Frontal cortex (tissue), 3 donors: ENCODE measurements at regions not wholly inside any gene's neighbourhood (a gene's known extent, or its start where the extent isn't known, plus 50 kb on each side); places are given as distances from the start of the nearest gene placed in this dataset.

Source experiments
- DNase-seq, 2 donors: peaks; one replicate each; pipeline ENCODE4 v3.0.0; 2012; ENCODE audit warnings: low spot score in 2 of 2
- FAIRE-seq: peaks from 2 replicates; lab custom pipeline; 2012; peaks lifted over from hg19 to GRCh38; lab: Jason Lieb, UNC
- donor health status: control.
- donor health status: control.
- donor health status: control.

DNA sequence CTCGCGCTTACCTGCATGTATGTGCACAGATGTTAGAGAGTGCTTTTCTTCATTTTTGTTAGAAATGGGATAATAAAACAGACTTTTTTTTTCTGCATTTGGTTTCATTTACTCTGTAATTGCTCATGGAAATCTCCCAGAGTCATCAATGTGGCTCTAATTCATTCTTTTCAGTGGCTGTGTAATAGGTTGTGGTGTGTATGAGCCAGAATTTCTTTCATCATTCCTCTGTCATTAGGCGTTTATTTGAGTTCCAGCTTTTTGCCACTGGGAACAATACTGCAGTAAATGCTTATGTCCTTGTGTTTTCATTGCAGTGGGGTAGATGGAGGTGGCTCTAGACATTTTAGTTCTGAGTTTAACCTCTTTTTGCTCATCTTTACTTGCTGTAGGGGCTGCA is 118.9 kb downstream of the NXNL2 start:
- FAIRE-seq (no peak), DNase-seq (no peak)

DNA sequence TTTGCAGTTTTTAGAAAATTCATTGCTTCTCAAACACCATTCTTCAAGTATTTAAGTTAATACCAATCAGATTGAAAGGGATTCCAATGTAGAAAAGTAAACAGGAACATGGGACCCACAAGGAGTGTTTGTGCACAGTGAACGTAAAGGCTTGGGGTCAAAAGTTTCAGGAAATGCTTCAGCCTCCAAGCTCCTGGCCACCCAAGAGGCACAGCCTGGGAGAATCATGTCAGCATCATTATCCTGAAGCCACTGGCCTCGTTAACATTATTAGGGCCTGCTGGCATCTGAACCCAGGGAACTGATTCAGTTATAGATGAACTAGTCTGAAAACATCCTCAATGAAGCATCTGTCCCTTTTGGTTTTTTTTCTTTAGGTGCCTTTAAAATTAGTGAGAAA is 122.9 kb downstream of the NXNL2 start:
- no peak for FAIRE-seq
- DNase-seq: no peak

DNA sequence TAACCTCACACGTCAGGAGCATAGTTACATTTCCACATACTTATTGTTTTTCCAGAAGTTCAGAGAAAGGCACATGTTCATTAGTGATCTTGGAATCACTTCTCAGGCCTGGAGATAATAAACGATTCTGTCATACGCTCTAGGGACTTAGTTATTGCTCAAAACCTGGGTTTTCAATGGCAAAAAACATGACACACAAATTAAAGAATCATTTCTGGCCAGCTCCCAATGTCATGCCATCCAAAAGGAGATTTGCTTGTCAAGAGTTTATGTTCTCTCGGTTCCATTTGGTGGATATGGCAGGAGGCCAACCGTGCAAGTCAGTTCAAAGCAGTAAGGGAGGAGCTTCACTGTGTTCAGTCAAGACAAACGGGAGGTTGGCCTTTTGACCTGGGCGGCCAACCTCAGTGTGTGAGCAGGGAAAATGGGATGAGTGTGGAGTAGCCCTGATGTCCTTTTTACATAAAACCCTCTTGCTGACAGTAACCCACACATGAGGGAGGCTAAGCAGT is 123.4 kb downstream of the NXNL2 start:
- FAIRE-seq (no peak), DNase-seq (no peak)

DNA sequence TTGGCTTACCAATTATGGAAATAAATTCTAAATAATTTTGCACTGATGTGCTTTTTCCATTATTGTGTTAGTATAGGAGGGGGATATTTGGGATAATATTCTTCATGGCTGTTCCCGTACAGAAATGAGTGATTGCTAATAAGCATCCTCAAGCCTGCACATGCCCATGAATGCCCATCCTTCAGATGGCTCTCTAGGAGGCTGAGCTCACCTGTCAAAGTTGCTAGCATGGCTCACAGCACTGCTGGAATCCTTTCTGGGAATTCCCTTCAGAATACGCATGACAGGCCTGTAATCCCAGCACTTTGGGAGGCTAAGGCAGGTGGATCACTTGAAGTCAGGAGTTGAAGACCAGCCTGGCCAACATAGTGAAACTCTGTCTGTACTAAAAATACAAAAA is 124.1 kb downstream of the NXNL2 start:
- DNase-seq (no peak), FAIRE-seq (no peak)

DNA sequence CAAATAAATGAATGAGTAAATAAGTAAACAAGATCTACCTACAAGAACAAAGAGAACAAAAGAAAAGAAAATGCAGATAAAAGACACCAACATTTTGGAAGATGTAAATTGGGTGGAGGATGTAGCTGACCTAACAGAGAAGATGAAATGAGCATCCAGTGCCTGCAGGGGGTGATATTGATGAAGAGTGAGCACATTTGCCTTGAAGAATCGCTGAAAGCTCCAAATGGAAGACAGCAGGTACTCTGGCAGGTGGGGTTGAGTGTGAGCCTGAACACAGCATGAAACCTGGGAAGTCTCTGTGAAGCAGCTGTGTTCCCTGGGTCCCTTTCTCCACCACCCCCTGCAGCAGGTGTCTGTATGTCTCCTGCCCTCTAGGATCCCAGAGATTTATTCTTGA is 125.6 kb downstream of the NXNL2 start:
- no peak for FAIRE-seq
- no peak for DNase-seq

DNA sequence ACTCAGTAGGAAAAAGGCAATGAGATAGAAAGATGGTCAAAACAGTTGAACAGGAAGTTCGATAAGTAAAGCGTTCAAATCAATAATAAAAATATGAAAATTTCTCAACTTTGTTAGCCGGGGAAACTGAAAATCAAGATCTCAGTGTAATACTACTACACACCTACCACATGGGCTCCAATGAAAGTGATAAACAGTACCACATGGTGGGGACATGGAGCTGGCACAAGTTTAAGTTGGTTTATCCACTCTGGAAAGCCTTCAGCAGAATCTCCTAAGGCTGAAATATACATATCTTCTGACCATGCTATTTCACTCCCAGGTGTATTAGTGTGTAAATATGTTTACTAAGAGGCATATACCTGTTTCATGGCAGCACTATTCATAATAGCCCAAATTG is 126.8 kb downstream of the NXNL2 start:
- DNase-seq (no peak), FAIRE-seq (no peak)

DNA sequence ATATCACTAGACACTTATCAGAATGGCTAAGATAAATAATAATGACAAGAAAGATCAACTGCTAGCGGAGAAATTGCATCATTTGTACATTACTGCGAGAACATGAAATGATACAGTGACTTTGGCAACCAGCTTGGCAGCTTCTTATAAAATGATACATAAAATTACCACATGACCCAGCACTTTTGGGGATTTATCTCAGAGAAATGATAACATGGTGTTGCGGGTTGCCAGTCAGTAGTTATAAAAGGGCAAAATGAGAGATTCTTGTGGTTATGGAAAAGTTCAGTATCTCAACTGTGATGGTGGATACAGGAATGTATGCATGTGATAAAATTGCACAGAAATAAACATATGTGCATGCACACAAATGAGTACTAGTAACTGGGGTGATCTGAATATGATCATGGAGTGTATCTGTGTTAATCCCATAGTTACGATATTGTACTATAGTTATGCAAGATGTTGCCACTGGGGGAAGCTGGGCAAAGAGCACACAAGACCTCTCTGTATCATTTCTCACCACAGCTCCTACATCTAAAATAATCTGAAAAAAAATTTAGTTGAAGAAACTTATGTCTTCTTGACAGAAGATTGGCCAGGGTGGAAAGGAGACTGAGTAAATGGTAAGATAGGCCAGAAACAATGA is 128.9 kb downstream of the NXNL2 start:
- no peak for DNase-seq
- FAIRE-seq: no peak

DNA sequence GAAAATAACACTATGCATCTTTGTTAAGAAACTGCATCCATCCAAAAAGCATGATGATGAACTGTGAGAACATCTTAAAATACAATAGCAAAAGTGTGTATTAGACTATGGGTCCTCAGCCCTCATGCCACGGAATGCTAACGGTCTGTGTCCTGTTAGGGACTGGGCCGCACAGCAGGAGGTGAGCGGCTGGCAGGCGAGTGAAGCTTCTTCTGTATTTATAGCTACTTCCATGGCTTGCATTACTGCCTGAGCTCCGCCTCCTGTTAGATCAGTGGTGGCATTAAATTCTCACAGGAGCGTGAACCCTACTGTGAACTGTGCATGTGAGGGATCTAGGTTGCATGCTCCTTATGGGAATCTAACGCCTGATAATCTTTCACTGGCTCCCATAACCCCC is 129.8 kb downstream of the NXNL2 start:
- FAIRE-seq (no peak), DNase-seq (no peak)

DNA sequence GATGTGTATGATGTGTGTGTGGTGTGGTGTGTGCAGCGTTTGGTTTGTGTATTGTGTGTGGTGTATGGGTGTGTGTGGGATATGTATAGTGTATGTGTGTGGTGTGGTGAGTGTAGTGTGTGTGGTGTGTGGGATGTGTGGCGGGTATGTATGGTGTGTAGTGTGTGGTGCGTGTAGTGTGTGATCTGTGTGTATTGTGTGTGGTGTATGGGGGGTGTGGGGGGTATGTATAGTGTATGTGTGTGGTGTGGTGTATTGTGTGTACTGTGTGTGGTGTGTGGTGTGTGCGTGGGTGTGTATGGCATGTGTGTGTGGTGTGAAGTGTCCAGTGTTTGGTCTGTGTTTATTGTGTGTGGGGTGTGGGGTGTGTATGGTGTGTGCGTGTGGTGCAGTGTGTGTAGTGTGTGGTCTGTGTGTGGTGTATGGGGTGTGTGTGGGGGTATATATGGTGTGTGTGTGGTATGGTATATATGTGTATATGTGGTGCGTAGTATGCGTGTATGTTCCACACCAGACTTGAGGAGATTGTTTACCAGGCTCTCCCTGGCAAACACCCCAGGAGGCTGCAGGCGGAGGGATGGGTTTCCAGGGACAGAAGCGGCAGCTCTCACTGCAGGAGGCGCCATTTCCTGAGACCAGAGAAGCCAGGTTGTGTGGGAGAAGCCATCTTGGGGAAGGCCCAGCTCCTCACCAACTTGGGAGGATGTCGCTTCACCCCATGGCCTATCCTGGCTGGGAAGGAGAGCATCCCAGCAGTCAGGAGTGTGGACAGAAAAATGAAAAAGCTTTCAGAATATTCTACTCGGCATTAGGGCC is 138.1 kb downstream of the NXNL2 start:
- no peak for DNase-seq
- no peak for FAIRE-seq

DNA sequence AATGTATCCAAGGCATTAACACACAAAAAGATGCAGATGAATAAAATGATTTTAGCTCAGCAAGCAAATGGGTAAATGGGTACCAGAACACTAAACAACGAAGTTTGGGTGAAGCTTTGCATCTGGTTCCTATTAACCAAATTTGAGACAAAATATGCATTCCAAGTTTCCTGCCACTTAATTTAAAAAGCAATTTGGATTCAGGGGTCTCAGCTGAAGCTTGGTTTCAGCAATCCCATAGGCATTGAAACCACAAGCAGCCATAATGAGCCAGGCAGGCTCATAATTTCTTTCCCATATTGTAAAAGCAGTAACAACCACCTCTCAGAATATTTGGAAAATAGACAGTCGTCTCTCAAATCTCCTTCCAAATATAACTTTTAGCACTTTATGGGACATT is 138.9 kb downstream of the NXNL2 start:
- FAIRE-seq: no peak

DNA sequence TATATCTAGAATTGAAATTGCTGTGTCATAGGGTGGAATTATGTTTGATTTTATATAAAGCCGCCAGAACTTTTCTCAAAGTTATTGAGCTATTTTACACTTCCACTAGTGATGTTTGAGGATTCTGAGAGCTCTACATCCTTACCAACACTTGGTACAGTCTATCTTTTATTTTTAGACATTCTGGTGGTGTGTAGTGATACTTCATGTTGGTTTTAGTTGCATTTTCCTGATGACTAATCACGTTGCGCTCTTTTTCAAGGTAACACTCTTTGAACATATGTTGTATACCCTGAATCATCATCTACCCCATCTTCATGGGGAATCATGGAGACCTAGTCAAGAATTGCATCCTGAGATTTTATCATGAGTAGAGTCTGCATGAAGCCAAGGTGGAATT is 141.7 kb downstream of the NXNL2 start:
- FAIRE-seq (no peak), DNase-seq (no peak)

More for the DNA sequence above, 138.9 kb downstream of the NXNL2 start:
- DNase-seq: no peak

DNA sequence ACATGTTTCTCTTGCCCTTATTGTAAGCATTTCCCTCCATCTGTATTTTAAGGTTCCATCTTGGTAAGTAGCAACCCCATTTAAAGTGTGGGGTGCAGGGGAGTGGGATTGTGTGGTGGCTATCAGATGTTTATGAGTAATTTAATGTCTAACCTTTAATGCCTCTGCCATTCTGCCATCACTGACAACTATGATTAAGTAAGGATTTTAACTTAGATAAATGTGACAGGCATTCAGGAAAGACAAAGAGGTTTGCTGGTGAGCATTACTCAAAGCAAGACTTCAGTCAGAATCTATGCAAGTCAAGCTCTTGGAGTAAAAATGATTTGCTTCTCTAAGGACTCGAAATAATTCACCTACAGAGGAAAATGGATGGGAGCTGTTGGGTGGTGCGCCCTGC is 143.0 kb downstream of the NXNL2 start:
- FAIRE-seq: no peak
- DNase-seq: no peak

DNA sequence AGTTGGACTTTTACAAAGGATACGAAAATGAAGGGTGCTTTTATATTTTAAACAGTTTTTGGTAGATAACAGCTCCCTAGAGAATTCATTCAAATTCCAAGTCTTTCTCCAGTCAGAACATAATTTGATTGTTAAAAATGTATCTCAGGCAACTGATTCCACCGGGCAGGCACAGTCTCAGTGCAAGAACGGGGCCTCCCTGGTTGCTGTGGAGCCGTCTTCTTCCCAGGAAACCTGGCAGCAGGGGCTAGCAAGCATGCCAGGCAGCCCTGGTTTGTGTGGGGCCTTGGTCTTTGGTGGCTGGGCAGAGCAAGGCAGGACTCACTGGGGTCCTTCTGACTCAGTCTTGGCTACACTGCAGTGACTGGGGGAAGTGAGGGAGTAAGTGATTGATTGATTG is 143.5 kb downstream of the NXNL2 start:
- DNase-seq: no peak
- FAIRE-seq: no peak

DNA sequence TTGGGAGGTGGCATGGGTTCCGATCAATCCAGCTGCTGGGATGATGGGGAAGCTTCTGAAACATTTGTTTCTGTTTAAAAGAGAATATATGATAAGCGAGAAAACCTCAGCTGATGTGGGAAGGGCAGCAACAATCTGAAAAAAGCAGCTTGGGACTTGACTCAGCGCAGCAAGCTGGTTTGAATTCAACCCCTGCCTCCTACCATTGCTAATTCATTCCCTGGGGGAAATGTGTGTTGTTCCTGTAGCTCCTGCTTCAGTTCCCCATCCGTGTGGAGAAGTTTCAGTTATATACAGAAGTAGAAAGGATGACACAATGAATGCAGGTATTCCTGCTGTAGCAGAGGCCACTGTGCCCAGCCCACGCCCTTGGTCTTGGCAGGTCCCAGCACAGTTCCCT is 145.1 kb downstream of the NXNL2 start:
- FAIRE-seq (no peak), DNase-seq (no peak)

DNA sequence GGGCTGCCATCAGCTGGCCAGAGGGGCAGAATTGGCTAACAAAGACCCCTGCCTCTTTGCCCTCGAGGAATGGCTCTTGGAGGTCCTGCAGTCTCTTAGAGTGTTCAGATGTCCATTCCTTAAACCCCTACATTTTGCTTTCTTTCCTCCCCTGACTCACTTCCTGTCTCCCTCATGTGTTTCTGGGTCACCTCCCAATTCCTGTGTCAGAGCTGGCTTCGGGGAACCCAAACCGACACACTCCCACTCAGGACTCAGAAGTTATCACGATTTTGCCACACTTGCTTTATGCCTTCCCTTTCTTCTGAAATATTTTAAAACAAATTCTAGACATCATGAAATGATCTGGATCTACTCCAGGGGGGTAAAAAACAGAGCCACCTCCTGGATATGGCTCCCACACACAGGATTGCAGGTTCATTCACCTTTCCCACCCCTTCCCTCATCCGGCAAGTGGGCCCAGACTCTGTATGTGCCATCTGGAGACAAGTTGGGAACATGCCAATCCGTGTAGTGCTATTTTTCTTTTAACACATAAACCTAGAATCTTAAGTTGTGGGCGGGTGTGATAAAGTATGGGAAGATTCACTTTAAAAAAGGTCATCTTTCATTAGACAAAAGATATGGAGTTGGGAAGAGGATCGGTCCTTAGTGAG is 145.7 kb downstream of the NXNL2 start:
- FAIRE-seq (no peak), DNase-seq (no peak)

DNA sequence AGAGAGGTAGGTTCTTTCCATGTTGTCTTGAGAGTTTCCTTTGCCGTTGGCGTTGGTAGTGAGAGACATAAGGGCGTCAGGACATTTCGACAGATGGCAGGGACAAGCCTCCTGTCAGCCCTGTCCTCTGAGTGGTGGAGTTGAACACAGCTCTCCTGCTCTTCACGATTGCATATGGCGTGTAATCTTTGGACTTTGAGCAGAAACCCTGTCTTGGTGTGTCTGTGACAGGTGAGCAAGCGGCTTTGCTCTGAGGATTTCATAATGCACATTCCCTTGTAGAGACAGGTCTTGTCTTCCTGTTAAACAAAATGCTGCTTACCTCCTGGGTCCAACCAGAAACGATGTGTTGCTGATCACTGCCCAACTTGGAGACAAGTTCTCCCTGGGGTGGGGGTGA is 146.5 kb downstream of the NXNL2 start:
- FAIRE-seq (no peak), DNase-seq (no peak)

DNA sequence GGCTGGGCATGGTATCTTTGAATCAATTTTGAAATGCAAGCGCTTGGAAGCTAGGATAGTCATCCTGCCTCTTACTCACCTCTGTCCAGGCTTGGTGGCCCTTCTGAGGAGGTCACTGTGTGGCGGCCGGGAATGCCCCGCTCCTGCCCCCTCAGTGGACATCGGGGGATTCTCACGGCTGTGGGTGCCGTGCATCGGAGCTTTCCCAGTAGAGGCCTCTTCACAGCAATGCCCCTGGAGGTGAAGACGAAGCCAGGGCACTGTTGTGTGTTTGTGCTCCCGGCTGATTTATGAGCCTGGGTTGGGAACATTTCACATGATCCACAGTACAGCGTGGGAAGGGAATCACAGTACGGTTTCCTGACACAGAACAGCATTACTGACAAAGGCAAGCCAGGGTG is 147.5 kb downstream of the NXNL2 start:
- DNase-seq: no peak

DNA sequence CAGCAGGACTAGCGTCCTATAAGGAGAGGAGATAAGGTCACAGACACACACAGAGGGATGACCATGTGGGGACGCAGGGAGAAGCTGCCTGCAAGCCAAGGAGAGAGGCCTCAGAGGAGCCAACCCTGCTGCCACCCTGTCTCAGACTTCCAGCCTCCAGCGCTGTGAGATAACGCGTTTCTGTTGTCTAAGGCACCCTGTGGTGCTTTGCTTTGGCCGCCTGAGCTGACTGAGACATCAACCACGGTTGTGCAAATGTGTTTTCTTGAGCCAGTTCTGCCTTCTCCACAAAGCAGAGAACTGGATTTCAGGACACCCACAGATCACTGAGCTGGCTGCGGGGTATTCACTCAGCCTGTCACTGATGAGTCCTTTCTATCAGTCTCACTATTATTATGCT is 149.1 kb downstream of the NXNL2 start:
- FAIRE-seq: no peak

More for the DNA sequence above, 147.5 kb downstream of the NXNL2 start:
- FAIRE-seq: no peak

DNA sequence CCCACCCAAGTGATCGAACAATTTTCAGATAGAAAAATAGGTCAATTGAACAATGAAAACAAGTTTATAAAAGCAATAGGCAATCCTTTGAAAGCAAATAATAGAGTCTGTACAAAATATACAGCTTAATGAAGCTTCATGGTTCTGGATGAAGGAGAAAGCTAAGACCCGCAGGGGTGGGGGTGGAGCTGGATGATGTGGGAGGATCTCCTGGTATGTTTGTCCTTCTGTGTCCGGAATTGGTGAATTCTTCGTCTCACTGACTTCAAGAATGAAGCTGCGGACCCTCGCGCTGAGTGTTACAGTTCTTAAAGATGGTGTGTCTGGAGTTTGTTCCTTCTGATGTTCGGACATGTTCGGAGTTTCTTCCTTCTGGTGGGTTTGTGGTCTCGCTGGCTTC is 149.9 kb downstream of the NXNL2 start:
- FAIRE-seq: no peak
- no peak for DNase-seq

More for the DNA sequence above, 149.1 kb downstream of the NXNL2 start:
- DNase-seq: no peak

DNA sequence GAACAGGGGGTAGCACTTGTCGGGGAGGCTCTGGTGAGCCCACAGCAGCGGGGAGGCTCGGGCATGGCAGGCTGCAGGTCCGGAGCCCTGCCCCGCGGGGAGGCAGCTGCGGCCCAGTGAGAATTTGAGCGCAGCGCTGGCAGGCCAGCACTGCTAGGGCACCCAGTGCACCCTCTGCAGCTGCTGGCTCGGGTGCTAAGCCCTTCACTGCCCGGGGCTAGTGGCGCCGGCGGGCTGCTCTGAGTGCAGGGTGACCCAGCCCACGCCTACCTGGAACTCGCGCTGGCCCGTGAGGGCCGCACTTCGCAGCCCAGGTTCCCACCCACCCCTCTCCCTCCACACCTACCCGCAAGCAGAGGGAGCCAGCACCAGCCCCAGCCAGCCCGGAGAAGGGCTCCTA is 151.0 kb downstream of the NXNL2 start:
- no peak for FAIRE-seq
- DNase-seq: no peak
